SK-N-SH (cell line): ENCODE measurements at regions not wholly inside any gene's neighbourhood (a gene's known extent, or its start where the extent isn't known, plus 50 kb on each side); places are given as distances from the start of the nearest gene placed in this dataset.

Experiments used
- CTCF ChIA-PET: fragments of 300-600, 350-600 bp; formaldehyde crosslinking; extraction: SDS; loops from one replicate; lab custom pipeline; 2021; lab: Yijun Ruan, JAX
- POLR2A ChIA-PET: fragments of 350-600 bp; sonication (Branson Sonifier 250); formaldehyde crosslinking; extraction: SDS; loops from one replicate; lab custom pipeline; 2020; ENCODE audit warnings: antibody characterized with exemption, inconsistent platforms; lab: Yijun Ruan, JAX
- DNase-seq: peaks from one replicate; pipeline ENCODE4 v3.0.0; 2012
- H2AFZ ChIP-seq: fragments of 200-600 bp; sonication (generic); 2 replicates; pipeline ENCODE4 v1.8.1; 2016; ENCODE audit warnings: antibody characterized with exemption, mild to moderate bottlenecking, low read depth
- H3F3A ChIP-seq: fragments of 200-600 bp; sonication (generic); replicated peaks from 2 replicates; pipeline ENCODE3; 2016; ENCODE audit warnings: antibody characterized with exemption, mild to moderate bottlenecking; ENCODE audit not compliant: insufficient read depth
- H3K27ac ChIP-seq, 2 experiments: fragments of 200-500 bp in 1 of 2; fragments of 200-600 bp in 1 of 2; sonication (Bioruptor generic) in 1 of 2; sonication (generic), shearing (Covaris generic) in 1 of 2; 2 replicates each; pipeline versions ENCODE4 v1.5.1 to v1.6.1; 2014 to 2016; ENCODE audit warnings: low read depth in 2 of 2, inconsistent platforms in 1 of 2, low read length in 1 of 2, mild to moderate bottlenecking in 1 of 2, mixed read lengths in 1 of 2
- H3K27me3 ChIP-seq: fragments of 200-600 bp; sonication (generic), shearing (Covaris generic); 2 replicates; pipeline ENCODE4 v1.6.1; 2016; ENCODE audit warnings: mixed run types; ENCODE audit not compliant: insufficient read depth
- H3K36me3 ChIP-seq, 2 experiments: fragments of 200-500 bp in 1 of 2; fragments of 200-600 bp in 1 of 2; sonication (Bioruptor generic) in 1 of 2; sonication (generic) in 1 of 2; replicated peaks in 1 of 2; 2 replicates each; pipeline versions ENCODE3 to v1.5.1; 2014 to 2016; ENCODE audit warnings: low read length in 1 of 2, mild to moderate bottlenecking in 1 of 2; ENCODE audit not compliant: insufficient read depth in 2 of 2, control insufficient read depth in 1 of 2
- H3K4me1 ChIP-seq, 2 experiments: fragments of 200-500 bp in 1 of 2; fragments of 200-600 bp in 1 of 2; sonication (Bioruptor generic) in 1 of 2; sonication (generic), shearing (Covaris generic) in 1 of 2; 2 replicates each; pipeline versions ENCODE4 v1.5.1 to v1.6.1; 2014 to 2016; ENCODE audit warnings: low read depth in 1 of 2, low read length in 1 of 2, mixed run types in 1 of 2; ENCODE audit not compliant: insufficient read depth in 2 of 2, control insufficient read depth in 1 of 2
- H3K4me2 ChIP-seq: fragments of 200-600 bp; sonication (generic), shearing (Covaris generic); 2 replicates; pipeline ENCODE4 v1.6.1; 2017; ENCODE audit warnings: mixed run types
- H3K4me3 ChIP-seq, 2 experiments: fragments of 200-500 bp in 1 of 2; fragments of 200-600 bp in 1 of 2; sonication (Bioruptor generic) in 1 of 2; sonication (generic), shearing (Covaris generic) in 1 of 2; 2 replicates each; pipeline versions ENCODE4 v1.5.1 to v1.8.1; 2014 to 2016; ENCODE audit warnings: low read depth in 2 of 2, inconsistent platforms in 1 of 2, low read length in 1 of 2, mild to moderate bottlenecking in 1 of 2, mixed read lengths in 1 of 2, moderate library complexity in 1 of 2
- H3K79me2 ChIP-seq: fragments of 200-600 bp; sonication (generic); 2 replicates; pipeline ENCODE4 v1.8.1; 2017; ENCODE audit warnings: mild to moderate bottlenecking; ENCODE audit not compliant: insufficient read depth
- H3K9ac ChIP-seq: fragments of 200-600 bp; sonication (generic); 2 replicates; pipeline ENCODE4 v1.6.1; 2017; ENCODE audit warnings: mixed run types
- H3K9me2 ChIP-seq: fragments of 200-600 bp; sonication (generic); 2 replicates; pipeline ENCODE4 v1.6.1; 2017; ENCODE audit warnings: mixed run types
- H3K9me3 ChIP-seq: fragments of 200-600 bp; sonication (generic); 2 replicates; pipeline ENCODE4 v1.6.1; 2017; ENCODE audit warnings: mixed run types, mild to moderate bottlenecking, moderate library complexity
- H4K20me1 ChIP-seq: fragments of 200-600 bp; sonication (generic); 2 replicates; pipeline ENCODE4 v1.6.1; 2017; ENCODE audit warnings: mild to moderate bottlenecking, mixed run types; ENCODE audit not compliant: insufficient read depth
- CHD2 ChIP-seq: fragments of 150-350 bp; IDR thresholded peaks from 2 replicates; pipeline ENCODE4 v1.6.1; 2018; ENCODE audit warnings: low read length; ENCODE audit not compliant: partially characterized antibody
- EZH2phosphoT487 ChIP-seq: fragments of 200-600 bp; sonication (generic); IDR thresholded peaks from 2 replicates; pipeline ENCODE4 v1.6.1; 2017; ENCODE audit warnings: low read depth, mixed run types, mild to moderate bottlenecking, antibody characterized with exemption, moderate library complexity, borderline replicate concordance
- FOXJ3 ChIP-seq: sonication (generic); formaldehyde crosslinking; IDR thresholded peaks from 2 replicates; pipeline ENCODE4 v1.5.1; 2020; ENCODE audit warnings: mild to moderate bottlenecking, missing genetic modification reagents
- NFIC ChIP-seq: IDR thresholded peaks from 2 replicates; pipeline ENCODE4 v1.4.0; 2012; ENCODE audit warnings: borderline replicate concordance
- RAD21 ChIP-seq: IDR thresholded peaks from 2 replicates; pipeline ENCODE4 v1.6.1; 2012; ENCODE audit warnings: mild to moderate bottlenecking, low read length
- RXRA ChIP-seq: IDR thresholded peaks from 2 replicates; pipeline ENCODE4 v1.4.0; 2012; ENCODE audit warnings: low read depth, mild to moderate bottlenecking, borderline replicate concordance
- WGBS: methylation state at CpG from one replicate; pipeline ENCODE4 v1.1.6; 2017; ENCODE audit warnings: low lambda C conversion rate; 5-methylcytosine and 5-hydroxymethylcytosine counted together
- TF ChIP-seq, protein P1 (sequence below): IDR thresholded peaks from 2 replicates; pipeline ENCODE4; 2012
- TF ChIP-seq, protein P2 (sequence below): IDR thresholded peaks from 2 replicates; pipeline ENCODE4 v1.4.0; 2012; ENCODE audit warnings: low read depth
- TF ChIP-seq, protein P3 (sequence below): fragments of 200-600 bp; sonication (generic); IDR thresholded peaks from 2 replicates; pipeline ENCODE4 v1.6.1; 2017; ENCODE audit warnings: antibody characterized with exemption, mild to moderate bottlenecking, moderate library complexity

DNA sequence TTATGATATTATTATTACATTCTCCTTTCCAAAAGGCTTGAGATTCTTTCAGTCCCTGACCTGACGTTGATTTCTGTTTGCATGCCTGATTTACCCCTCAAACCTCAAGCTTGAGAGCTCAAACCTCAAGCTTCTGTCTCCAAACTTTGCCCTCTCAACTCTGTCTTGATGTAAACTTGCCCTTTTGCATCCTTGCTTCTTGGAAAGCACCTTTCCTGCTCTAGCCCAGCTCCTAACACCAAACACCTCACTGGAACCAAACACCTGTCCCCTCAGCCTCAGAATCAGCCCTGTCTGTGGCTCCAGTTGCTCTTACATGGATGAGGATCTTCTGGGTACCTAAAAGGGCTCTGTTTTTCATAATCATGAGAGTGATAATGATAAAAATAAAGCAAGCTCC is 109.2 kb downstream of the GP2 start:
- no peak overlapping the region for H3K9ac ChIP-seq
- no peaks in the 10 kb centered on the region for H3F3A ChIP-seq
- H3K79me2 ChIP-seq = no peaks in the 10 kb centered on the region
- ChIA-PET POLR2A (no interaction called here), CTCF (interaction anchor here (0.8 kb wide), 1 partner anchor 83 kb away, joined by 3 read pairs; no protein-coding TSS in a partner anchor)
- no peak for DNase-seq
- 13% methylated on average over 1 of the region's 1 CpG for WGBS
- H3K36me3 ChIP-seq = no peaks in the 10 kb centered on the region
- no peaks in the 10 kb centered on the region for H3K4me1 ChIP-seq
- no peaks in the 10 kb centered on the region for H3K9me3 ChIP-seq
- no peak overlapping the region for H2AFZ ChIP-seq
- TF ChIP-seq NFIC (no peak), CHD2 (no peak), RAD21 (no peak), EZH2phosphoT487 (no peak)
- TF ChIP-seq, protein P1, sequence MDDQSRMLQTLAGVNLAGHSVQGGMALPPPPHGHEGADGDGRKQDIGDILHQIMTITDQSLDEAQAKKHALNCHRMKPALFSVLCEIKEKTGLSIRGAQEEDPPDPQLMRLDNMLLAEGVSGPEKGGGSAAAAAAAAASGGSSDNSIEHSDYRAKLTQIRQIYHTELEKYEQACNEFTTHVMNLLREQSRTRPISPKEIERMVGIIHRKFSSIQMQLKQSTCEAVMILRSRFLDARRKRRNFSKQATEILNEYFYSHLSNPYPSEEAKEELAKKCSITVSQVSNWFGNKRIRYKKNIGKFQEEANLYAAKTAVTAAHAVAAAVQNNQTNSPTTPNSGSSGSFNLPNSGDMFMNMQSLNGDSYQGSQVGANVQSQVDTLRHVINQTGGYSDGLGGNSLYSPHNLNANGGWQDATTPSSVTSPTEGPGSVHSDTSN = no peak
- H3K4me3 ChIP-seq = no peak overlapping the region
- no peaks in the 10 kb centered on the region for H4K20me1 ChIP-seq
- H3K27me3 ChIP-seq = no peaks in the 10 kb centered on the region
- no peak overlapping the region for H3K27ac ChIP-seq
- no peaks in the 10 kb centered on the region for H3K9me2 ChIP-seq
- no peak overlapping the region for H3K4me2 ChIP-seq

DNA sequence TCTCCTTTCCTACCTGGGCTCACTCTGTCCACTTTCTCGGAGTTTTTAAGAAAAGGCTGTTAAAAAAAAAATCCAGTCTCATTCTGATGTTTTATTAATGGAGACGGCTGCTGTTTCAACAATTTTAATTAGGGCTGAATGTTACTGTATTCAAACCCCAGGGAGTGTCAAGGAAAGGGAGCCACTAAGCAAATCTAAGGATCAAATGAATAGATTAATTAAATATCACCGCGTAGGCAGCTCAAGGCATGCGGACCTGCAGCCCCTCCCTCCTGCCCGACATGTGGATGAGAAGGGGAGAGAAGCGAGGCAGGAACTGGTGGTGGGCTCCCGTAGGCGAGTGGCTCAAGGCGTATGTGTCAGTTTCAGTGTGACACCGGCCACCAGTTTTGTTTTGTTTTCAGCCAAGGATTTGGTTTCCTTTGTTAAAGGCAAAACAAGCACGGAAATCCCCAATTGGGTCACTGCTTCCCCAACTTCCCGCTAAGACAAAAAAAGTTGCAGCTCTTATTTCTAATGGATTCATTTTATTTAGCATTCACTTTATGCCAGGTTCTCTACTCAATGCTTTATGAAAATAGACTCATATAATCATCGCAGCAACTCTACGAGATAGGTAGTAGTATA is 110.6 kb downstream of the GP2 start:
- WGBS = 25% methylated on average over 12 of the region's 15 CpGs
- H3K27ac ChIP-seq = no peak overlapping the region
- ChIA-PET CTCF (no interaction called here), POLR2A (no interaction called here)
- no peak overlapping the region for H3K4me2 ChIP-seq
- no peaks in the 10 kb centered on the region for H3K79me2 ChIP-seq
- H3K9me2 ChIP-seq = no peaks in the 10 kb centered on the region
- H3K9me3 ChIP-seq = no peaks in the 10 kb centered on the region
- H3K4me1 ChIP-seq = no peaks in the 10 kb centered on the region
- H3K27me3 ChIP-seq = no peaks in the 10 kb centered on the region
- H3F3A ChIP-seq = no peaks in the 10 kb centered on the region
- H3K36me3 ChIP-seq = no peaks in the 10 kb centered on the region
- H3K4me3 ChIP-seq = no peak overlapping the region
- no peak for DNase-seq
- no peak overlapping the region for H3K9ac ChIP-seq
- H4K20me1 ChIP-seq = no peaks in the 10 kb centered on the region
- H2AFZ ChIP-seq = no peak overlapping the region
- TF ChIP-seq EZH2phosphoT487 (no peak), RXRA (no peak), FOXJ3 (CRISPR knock-in tag) (no peak)
- TF ChIP-seq, protein P2, sequence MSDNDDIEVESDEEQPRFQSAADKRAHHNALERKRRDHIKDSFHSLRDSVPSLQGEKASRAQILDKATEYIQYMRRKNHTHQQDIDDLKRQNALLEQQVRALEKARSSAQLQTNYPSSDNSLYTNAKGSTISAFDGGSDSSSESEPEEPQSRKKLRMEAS = no peak
- TF ChIP-seq, protein P3, sequence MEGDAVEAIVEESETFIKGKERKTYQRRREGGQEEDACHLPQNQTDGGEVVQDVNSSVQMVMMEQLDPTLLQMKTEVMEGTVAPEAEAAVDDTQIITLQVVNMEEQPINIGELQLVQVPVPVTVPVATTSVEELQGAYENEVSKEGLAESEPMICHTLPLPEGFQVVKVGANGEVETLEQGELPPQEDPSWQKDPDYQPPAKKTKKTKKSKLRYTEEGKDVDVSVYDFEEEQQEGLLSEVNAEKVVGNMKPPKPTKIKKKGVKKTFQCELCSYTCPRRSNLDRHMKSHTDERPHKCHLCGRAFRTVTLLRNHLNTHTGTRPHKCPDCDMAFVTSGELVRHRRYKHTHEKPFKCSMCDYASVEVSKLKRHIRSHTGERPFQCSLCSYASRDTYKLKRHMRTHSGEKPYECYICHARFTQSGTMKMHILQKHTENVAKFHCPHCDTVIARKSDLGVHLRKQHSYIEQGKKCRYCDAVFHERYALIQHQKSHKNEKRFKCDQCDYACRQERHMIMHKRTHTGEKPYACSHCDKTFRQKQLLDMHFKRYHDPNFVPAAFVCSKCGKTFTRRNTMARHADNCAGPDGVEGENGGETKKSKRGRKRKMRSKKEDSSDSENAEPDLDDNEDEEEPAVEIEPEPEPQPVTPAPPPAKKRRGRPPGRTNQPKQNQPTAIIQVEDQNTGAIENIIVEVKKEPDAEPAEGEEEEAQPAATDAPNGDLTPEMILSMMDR = no peak
